Lower lobe of right lung (tissue), 2 donors: ENCODE measurements at regions not wholly inside any gene's neighbourhood (a gene's known extent, or its start where the extent isn't known, plus 50 kb on each side); places are given as distances from the start of the nearest gene placed in this dataset.
A peak's percentile ranks its signal among the peaks of the same experiment; 100 is the strongest.

Experiments used
- ATAC-seq, 2 donors: fragments of 200-7000 bp; cut with Tn5 transposase; one replicate each; pipeline ENCODE4 v1.9.1; 2020 to 2022; ENCODE audit warnings: mild to moderate bottlenecking in 2 of 2, moderate library complexity in 2 of 2
- DNase-seq: peaks from one replicate; pipeline ENCODE4 v3.0.0-alpha.2; 2020
- H3K27ac ChIP-seq: fragments of 200-600 bp; one replicate; pipeline ENCODE4 v1.8.0; 2022
- H3K27me3 ChIP-seq: fragments of 200-600 bp; one replicate; pipeline ENCODE4 v1.8.0; 2022; ENCODE audit warnings: low read depth
- H3K36me3 ChIP-seq: fragments of 200-600 bp; one replicate; pipeline ENCODE4 v1.8.0; 2022; ENCODE audit warnings: mild to moderate bottlenecking
- H3K4me1 ChIP-seq: fragments of 200-600 bp; one replicate; pipeline ENCODE4 v1.8.0; 2022
- H3K4me3 ChIP-seq: fragments of 200-600 bp; one replicate; pipeline ENCODE4 v1.8.0; 2022; ENCODE audit warnings: mild to moderate bottlenecking
- H3K9me3 ChIP-seq: fragments of 200-600 bp; one replicate; pipeline ENCODE4 v1.8.0; 2022
- intact Hi-C: fragments of 100-400 bp; cut with DNase I; formaldehyde crosslinking; loops from one replicate; pipeline ENCODE4 v1.11.0; 2022
- TF ChIP-seq, protein P1 (sequence below): fragments of 200-600 bp; IDR thresholded peaks from one replicate; pipeline ENCODE4 v1.8.0; 2022; ENCODE audit warnings: antibody characterized with exemption, mild to moderate bottlenecking
- donor health status: DM: no; HTN: yes; CAD: no; lungs with severe emphysema.

DNA sequence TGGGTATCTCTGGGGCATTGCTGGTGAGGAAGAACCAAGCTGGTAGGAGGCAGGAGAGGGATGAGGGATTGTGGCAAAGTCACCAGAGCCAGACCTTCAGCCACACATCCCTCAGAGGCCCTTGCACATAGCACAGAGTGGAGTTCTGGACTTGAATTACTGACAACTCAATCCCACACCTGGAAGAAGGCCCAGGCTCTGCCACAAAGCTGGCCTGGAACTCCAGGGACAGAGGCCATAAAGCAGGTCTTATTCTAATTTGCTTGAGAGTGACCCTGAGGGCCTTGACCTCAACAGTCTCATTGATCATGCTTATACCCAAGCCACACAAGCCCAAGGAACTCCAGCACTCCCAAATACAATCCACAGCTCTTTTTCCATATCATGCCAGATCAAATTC is 486.2 kb upstream of the ZMIZ1 start:
- Histone ChIP-seq H3K4me1 (no peaks in the 10 kb centered on the region), H3K36me3 (no peaks in the 10 kb centered on the region), H3K27ac (no peak overlapping the region), H3K27me3 (no peaks in the 10 kb centered on the region), H3K4me3 (no peak overlapping the region), H3K9me3 (no peaks in the 10 kb centered on the region)
- no peak for ATAC-seq
- DNase-seq: no peak
- intact Hi-C loops: no loop called here
- TF ChIP-seq, protein P1, sequence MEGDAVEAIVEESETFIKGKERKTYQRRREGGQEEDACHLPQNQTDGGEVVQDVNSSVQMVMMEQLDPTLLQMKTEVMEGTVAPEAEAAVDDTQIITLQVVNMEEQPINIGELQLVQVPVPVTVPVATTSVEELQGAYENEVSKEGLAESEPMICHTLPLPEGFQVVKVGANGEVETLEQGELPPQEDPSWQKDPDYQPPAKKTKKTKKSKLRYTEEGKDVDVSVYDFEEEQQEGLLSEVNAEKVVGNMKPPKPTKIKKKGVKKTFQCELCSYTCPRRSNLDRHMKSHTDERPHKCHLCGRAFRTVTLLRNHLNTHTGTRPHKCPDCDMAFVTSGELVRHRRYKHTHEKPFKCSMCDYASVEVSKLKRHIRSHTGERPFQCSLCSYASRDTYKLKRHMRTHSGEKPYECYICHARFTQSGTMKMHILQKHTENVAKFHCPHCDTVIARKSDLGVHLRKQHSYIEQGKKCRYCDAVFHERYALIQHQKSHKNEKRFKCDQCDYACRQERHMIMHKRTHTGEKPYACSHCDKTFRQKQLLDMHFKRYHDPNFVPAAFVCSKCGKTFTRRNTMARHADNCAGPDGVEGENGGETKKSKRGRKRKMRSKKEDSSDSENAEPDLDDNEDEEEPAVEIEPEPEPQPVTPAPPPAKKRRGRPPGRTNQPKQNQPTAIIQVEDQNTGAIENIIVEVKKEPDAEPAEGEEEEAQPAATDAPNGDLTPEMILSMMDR: no peak

DNA sequence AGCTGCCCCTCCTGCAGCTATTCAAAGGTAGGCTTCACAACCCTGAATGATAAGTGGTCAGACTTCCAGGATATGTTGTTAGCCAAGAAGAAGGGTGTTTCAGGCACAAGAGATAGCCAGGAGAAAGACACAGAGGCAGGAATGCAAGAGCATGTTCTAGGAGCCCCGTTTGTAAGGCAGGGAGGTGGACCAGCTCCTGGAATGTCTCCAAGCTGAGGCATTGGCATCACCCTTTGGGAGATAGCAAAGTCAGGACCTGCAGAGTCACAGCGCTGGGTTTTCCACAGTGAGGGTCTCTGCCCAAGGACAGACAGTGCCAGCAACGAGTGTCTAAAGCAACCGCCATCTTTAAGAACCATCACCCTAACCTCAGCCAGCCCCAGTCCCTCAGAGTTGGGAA is 484.5 kb upstream of the ZMIZ1 start:
- TF ChIP-seq, protein P1: no peak
- no peaks in the 10 kb centered on the region for H3K9me3 ChIP-seq
- no peaks in the 10 kb centered on the region for H3K27me3 ChIP-seq
- DNase-seq: no peak
- no peaks in the 10 kb centered on the region for H3K36me3 ChIP-seq
- no peak overlapping the region for H3K4me3 ChIP-seq
- intact Hi-C loops: no loop called here
- H3K4me1 ChIP-seq: no peaks in the 10 kb centered on the region
- H3K27ac ChIP-seq: no peak overlapping the region
- ATAC-seq: no peak

DNA sequence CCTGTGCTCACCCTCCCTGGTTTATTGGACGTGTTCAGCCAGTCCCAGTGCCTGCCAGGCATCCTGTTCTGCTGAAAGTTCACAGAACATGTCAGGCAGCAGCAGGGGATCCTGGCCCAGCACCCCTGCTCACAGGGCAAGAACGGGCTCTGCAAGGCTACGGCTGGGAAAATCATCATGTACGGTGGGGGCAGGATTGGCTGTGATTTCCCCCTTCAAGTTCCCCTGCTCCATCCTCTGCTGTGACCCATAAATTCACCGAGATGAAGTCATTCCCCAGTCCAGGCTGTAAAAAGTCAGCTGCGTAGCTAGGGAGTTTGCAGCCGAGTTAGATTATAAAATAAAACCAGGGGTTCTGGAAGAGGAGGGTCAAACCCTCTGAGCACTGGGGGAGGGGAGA is 484.1 kb upstream of the ZMIZ1 start:
- Histone ChIP-seq H3K4me1 (no peaks in the 10 kb centered on the region), H3K4me3 (no peak overlapping the region), H3K27ac (no peak overlapping the region), H3K36me3 (no peaks in the 10 kb centered on the region), H3K9me3 (no peaks in the 10 kb centered on the region), H3K27me3 (no peaks in the 10 kb centered on the region)
- DNase-seq (no peak), ATAC-seq (no peak)
- intact Hi-C loops: no loop called here
- TF ChIP-seq, protein P1: no peak

DNA sequence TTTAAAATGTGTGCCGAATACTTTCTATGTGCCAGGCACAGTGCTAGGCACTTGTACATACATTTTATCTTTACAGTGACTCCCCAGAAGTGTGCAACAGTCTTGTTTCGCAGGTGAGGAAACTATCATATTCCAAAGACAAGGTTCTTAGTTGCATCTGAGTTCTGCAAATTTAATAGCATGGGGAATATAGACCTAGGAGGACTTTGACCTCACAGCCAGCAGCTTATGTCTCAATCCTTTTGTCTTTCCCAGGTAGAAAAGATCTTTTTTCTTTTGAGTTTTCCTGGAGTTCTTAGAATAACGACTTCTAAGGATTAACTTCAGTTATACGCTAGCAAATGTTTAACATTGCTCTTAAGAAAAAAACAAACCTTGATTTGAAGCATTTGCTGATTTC is 482.8 kb upstream of the ZMIZ1 start:
- DNase-seq: no peak
- H3K36me3 ChIP-seq: no peaks in the 10 kb centered on the region
- intact Hi-C loops: no loop called here

DNA sequence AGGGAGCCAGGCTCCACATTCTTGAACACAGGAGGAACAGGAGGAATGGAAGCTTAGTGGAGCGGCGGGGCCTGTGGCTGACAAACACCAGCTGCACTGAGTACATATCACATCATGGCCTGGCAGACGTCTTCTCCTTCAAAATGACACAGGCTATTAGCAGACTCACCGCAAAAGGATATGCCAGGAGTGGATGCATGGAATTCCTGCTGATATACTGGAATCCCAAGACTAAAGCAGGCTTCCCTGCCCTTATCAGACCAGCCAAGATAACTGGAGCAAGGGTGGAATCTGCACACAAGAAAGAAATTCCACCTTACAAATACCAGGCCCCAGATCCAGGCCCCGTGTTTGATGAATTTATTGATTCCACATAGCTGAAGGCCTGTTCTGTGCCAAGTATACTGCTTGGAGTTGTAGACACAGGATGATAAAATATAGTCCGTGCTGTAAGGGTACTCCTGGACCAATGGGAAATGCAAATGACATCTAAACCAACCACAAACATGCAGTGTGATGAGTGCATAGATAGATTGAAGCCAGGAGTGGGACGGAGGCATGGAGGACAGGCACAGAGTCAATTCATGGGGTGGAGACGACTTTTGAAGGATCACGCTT is 480.5 kb upstream of the ZMIZ1 start:
- intact Hi-C loops: no loop called here
- Histone ChIP-seq H3K9me3 (no peaks in the 10 kb centered on the region), H3K27ac (peak overlapping the region; percentile 21), H3K4me3 (no peak overlapping the region), H3K36me3 (no peaks in the 10 kb centered on the region), H3K4me1 (no peaks in the 10 kb centered on the region), H3K27me3 (no peaks in the 10 kb centered on the region)
- peak; percentile 65 to 75 for ATAC-seq
- DNase-seq: no peak
- TF ChIP-seq, protein P1: no peak

More for the DNA sequence above, 482.8 kb upstream of the ZMIZ1 start:
- Histone ChIP-seq H3K27ac (no peak overlapping the region), H3K27me3 (no peaks in the 10 kb centered on the region), H3K4me1 (no peaks in the 10 kb centered on the region), H3K9me3 (no peaks in the 10 kb centered on the region), H3K4me3 (no peak overlapping the region)
- ATAC-seq: no peak
- TF ChIP-seq, protein P1: no peak

DNA sequence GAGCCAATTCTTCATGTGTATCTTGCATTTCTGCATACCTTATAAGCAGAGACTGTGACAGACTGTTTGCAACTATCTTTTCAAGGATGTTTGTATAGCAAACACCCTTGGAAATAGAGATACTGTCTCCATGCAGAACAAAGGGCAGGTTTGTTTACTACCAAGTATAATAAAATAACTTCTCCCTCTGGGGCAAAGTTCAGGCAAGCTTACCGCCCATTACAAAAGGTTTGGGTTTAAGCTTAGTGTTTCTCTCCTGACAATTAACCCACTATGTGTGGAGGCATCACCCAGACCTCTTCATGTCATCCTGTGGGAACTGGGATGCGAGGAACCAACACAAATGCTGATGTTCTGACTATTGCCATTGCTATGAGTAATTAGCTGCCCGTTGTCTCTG is 479.1 kb upstream of the ZMIZ1 start:
- TF ChIP-seq, protein P1: no peak
- Histone ChIP-seq H3K4me1 (no peaks in the 10 kb centered on the region), H3K9me3 (no peaks in the 10 kb centered on the region), H3K36me3 (no peaks in the 10 kb centered on the region), H3K27me3 (no peaks in the 10 kb centered on the region), H3K27ac (no peak overlapping the region), H3K4me3 (no peak overlapping the region)
- no peak for DNase-seq
- intact Hi-C loops: no loop called here
- ATAC-seq: no peak
